Stimulated activated CD4-positive, alpha-beta T cell treated with anti-CD3 and anti-CD28 coated beads, Interleukin-15, amount 100 ng/mL, for 24 hours (primary cell): ENCODE measurements at regions not wholly inside any gene's neighbourhood (a gene's known extent, or its start where the extent isn't known, plus 50 kb on each side); places are given as distances from the start of the nearest gene placed in this dataset.

Experiments
- DNase-seq: peaks from one replicate; pipeline ENCODE4 v3.0.0-alpha.2; 2020

GRCh38 chr17:68658999-68659780, 58.0 kb upstream of the FAM20A start:
- DNase-seq, result no peak

- DNase-seq, result no peak
Measured at GRCh38 chr17:68657576-68657975, 56.4 kb upstream of the FAM20A start.

- DNase-seq, result no peak
Measured at GRCh38 chr17:68657166-68657565, 56.0 kb upstream of the FAM20A start.

- no peak for DNase-seq
Measured at GRCh38 chr17:68656666-68657065, 55.5 kb upstream of the FAM20A start.
